ENCODE measurements at regions not wholly inside any gene's neighbourhood (a gene's known extent, or its start where the extent isn't known, plus 50 kb on each side); places are given as distances from the start of the nearest gene placed in this dataset.
A peak's percentile ranks its signal among the peaks of the same experiment; 100 is the strongest.

DNA sequence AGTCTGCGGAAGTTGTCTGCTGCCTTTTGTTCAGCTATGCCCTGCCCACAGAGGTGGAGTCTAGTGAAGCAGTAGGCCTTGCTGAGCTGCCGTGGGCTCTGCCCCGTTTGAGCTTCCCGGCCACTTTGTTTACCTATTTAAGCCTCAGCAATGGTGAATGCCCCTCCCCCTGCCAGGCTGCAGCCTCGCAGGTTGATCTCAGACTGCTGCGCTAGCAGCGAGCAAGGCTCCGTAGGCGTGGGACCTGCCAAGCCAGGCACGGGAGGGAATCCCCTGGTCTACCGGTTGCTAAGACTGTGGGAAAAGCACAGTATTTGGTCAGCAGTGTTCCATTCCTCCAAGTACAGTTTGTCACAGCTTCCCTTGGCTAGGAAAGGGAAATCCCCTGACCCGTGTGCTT is 143.6 kb downstream of the DYRK2 start:
- H3K27me3 ChIP-seq (ENCODE audit: control insufficient read depth in 3 of 3, insufficient read depth in 3 of 3, low read depth in 1 of 3, low read length in 3 of 3) = no peaks in the 10 kb centered on the region
- H3K9me3 ChIP-seq (replicated peaks in 1 of 2; ENCODE audit: control insufficient read depth in 2 of 2, insufficient read depth in 1 of 2, low read depth in 1 of 2, low read length in 2 of 2) = peaks cover 0 to 1% of the 10 kb centered on the region in 2 donors
- no peak overlapping the region for H3K4me3 ChIP-seq (ENCODE audit: low read length in 2 of 2)
- no peak for DNase-seq (ENCODE audit: low spot score)
- H3K4ac ChIP-seq (ENCODE audit: low read length) = no peak overlapping the region
- no peak overlapping the region for H2BK12ac ChIP-seq (ENCODE audit: low read length)
- H3K27ac ChIP-seq (replicated peaks; ENCODE audit: low read length) = no peak overlapping the region
- no CpG with 5 or more reads among the region's 12 CpGs for WGBS, 2 donors (ENCODE audit: extremely low coverage in 2 of 2, insufficient read length in 2 of 2, insufficient replicate concordance in 1 of 2)
- no peak overlapping the region for H2BK120ac ChIP-seq (ENCODE audit: low read depth, low read length)
- H4K91ac ChIP-seq (ENCODE audit: low read depth, low read length, poor library complexity) = no peak overlapping the region
- peaks cover 3% of the 10 kb centered on the region for H3K79me1 ChIP-seq (ENCODE audit: low read depth, low read length)
- peak overlapping the region; percentile 57 for H3K23ac ChIP-seq (ENCODE audit: low read depth, low read length, poor library complexity)
- no peak overlapping the region for H2BK15ac ChIP-seq (ENCODE audit: low read length)
- H3K9ac ChIP-seq (ENCODE audit: low read depth, low read length, poor library complexity) = no peak overlapping the region
- H3K14ac ChIP-seq (ENCODE audit: low read length) = no peak overlapping the region
- H3K18ac ChIP-seq (ENCODE audit: low read length) = no peak overlapping the region
- peaks cover 0 to under 1% of the 10 kb centered on the region in 2 donors for H3K4me1 ChIP-seq (ENCODE audit: control insufficient read depth in 2 of 2, insufficient read depth in 1 of 2, low read depth in 1 of 2, low read length in 2 of 2)
- peak overlapping the region; percentile 29 for H2AFZ ChIP-seq (ENCODE audit: low read length)
- H3K36me3 ChIP-seq (replicated peaks in 1 of 2; ENCODE audit: control insufficient read depth in 2 of 2, insufficient read depth in 2 of 2, low read length in 2 of 2) = no peaks in the 10 kb centered on the region
- H4K8ac ChIP-seq (ENCODE audit: low read depth, low read length) = no peak overlapping the region
- H2BK5ac ChIP-seq (ENCODE audit: low read length) = no peak overlapping the region
- H2AK5ac ChIP-seq (ENCODE audit: low read depth, low read length) = no peak overlapping the region
- H3K4me2 ChIP-seq (ENCODE audit: insufficient read depth, low read length, poor library complexity, severe bottlenecking) = no peak overlapping the region

DNA sequence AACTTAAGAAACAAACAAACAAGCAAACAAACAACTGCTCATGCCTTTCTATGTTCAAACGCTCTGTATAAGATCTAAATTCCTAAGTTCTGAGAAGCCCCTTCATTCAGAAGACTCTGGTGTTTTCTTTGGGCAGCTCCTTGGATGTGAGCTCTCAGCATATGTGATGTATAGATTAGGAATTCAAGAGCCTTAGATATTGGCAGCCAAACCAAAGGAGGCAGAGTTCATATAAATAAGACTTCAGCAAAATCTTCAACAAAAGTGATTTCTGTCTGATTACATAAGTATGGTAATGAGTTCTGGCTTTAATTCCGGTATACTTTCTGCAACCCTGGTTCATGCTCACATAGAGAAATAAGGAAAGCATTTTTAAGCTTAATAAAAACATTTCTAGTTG is 145.6 kb downstream of the DYRK2 start:
- H3K14ac ChIP-seq (ENCODE audit: low read length) = no peak overlapping the region
- H2BK12ac ChIP-seq (ENCODE audit: low read length) = no peak overlapping the region
- H3K18ac ChIP-seq (ENCODE audit: low read length) = no peak overlapping the region
- no peaks in the 10 kb centered on the region for H3K27me3 ChIP-seq (ENCODE audit: control insufficient read depth in 3 of 3, insufficient read depth in 3 of 3, low read depth in 1 of 3, low read length in 3 of 3)
- H3K9ac ChIP-seq (ENCODE audit: low read depth, low read length, poor library complexity) = no peak overlapping the region
- no peak overlapping the region for H3K4ac ChIP-seq (ENCODE audit: low read length)
- H2AK5ac ChIP-seq (ENCODE audit: low read depth, low read length) = no peak overlapping the region
- no peak overlapping the region for H3K23ac ChIP-seq (ENCODE audit: low read depth, low read length, poor library complexity)
- H3K27ac ChIP-seq (replicated peaks; ENCODE audit: low read length) = no peak overlapping the region
- peaks cover 3% of the 10 kb centered on the region for H3K79me1 ChIP-seq (ENCODE audit: low read depth, low read length)
- H3K4me1 ChIP-seq (ENCODE audit: control insufficient read depth in 2 of 2, insufficient read depth in 1 of 2, low read depth in 1 of 2, low read length in 2 of 2) = peaks cover 0 to 5% of the 10 kb centered on the region in 2 donors
- no peak overlapping the region for H3K4me3 ChIP-seq (ENCODE audit: low read length in 2 of 2)
- no peak overlapping the region for H2BK5ac ChIP-seq (ENCODE audit: low read length)
- no peak overlapping the region for H4K91ac ChIP-seq (ENCODE audit: low read depth, low read length, poor library complexity)
- H2AFZ ChIP-seq (ENCODE audit: low read length) = no peak overlapping the region
- no peak overlapping the region for H2BK15ac ChIP-seq (ENCODE audit: low read length)
- H3K9me3 ChIP-seq (replicated peaks in 1 of 2; ENCODE audit: control insufficient read depth in 2 of 2, insufficient read depth in 1 of 2, low read depth in 1 of 2, low read length in 2 of 2) = peaks cover 0 to 1% of the 10 kb centered on the region in 2 donors
- H3K4me2 ChIP-seq (ENCODE audit: insufficient read depth, low read length, poor library complexity, severe bottlenecking) = no peak overlapping the region
- DNase-seq (ENCODE audit: low spot score) = no peak
- no peak overlapping the region for H4K8ac ChIP-seq (ENCODE audit: low read depth, low read length)
- no CpG with 5 or more reads among the region's 2 CpGs for WGBS, 2 donors (ENCODE audit: extremely low coverage in 2 of 2, insufficient read length in 2 of 2, insufficient replicate concordance in 1 of 2)
- no peak overlapping the region for H2BK120ac ChIP-seq (ENCODE audit: low read depth, low read length)
- H3K36me3 ChIP-seq (replicated peaks in 1 of 2; ENCODE audit: control insufficient read depth in 2 of 2, insufficient read depth in 2 of 2, low read length in 2 of 2) = no peaks in the 10 kb centered on the region

DNA sequence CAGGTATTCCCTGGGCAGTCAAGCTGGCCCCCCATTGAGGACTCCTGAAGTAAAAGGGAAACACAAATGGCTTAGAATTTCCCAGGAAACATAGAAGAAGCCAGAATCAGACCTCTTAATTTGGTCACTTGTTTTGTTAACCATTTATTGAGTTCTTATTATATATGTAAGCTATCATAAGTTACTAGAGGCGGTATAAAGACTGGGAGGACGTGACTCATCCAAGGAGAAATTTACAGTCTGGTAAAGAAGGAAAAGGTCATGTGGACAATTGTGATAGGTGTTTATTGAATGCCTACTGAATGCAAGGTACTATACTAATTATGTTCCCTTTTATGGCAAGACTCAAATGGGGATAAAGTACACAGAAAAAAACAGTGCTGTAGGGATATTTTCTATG is 146.7 kb downstream of the DYRK2 start:
- H2BK12ac ChIP-seq (ENCODE audit: low read length) = no peak overlapping the region
- no peak overlapping the region for H3K27ac ChIP-seq (replicated peaks; ENCODE audit: low read length)
- no peaks in the 10 kb centered on the region for H3K36me3 ChIP-seq (replicated peaks in 1 of 2; ENCODE audit: control insufficient read depth in 2 of 2, insufficient read depth in 2 of 2, low read length in 2 of 2)
- no peak overlapping the region for H2AFZ ChIP-seq (ENCODE audit: low read length)
- H3K14ac ChIP-seq (ENCODE audit: low read length) = no peak overlapping the region
- peaks cover 3% of the 10 kb centered on the region for H3K79me1 ChIP-seq (ENCODE audit: low read depth, low read length)
- H3K27me3 ChIP-seq (ENCODE audit: control insufficient read depth in 3 of 3, insufficient read depth in 3 of 3, low read depth in 1 of 3, low read length in 3 of 3) = no peaks in the 10 kb centered on the region
- H3K4ac ChIP-seq (ENCODE audit: low read length) = no peak overlapping the region
- no peak overlapping the region for H2BK15ac ChIP-seq (ENCODE audit: low read length)
- H3K4me3 ChIP-seq (ENCODE audit: low read length in 2 of 2) = no peak overlapping the region
- H3K23ac ChIP-seq (ENCODE audit: low read depth, low read length, poor library complexity) = no peak overlapping the region
- no peak overlapping the region for H2BK120ac ChIP-seq (ENCODE audit: low read depth, low read length)
- no peak overlapping the region for H3K9ac ChIP-seq (ENCODE audit: low read depth, low read length, poor library complexity)
- H3K4me1 ChIP-seq (ENCODE audit: control insufficient read depth in 2 of 2, insufficient read depth in 1 of 2, low read depth in 1 of 2, low read length in 2 of 2) = peaks cover 0 to 7% of the 10 kb centered on the region in 2 donors
- no peak for DNase-seq (ENCODE audit: low spot score)
- no peak overlapping the region for H2BK5ac ChIP-seq (ENCODE audit: low read length)
- WGBS, 2 donors (ENCODE audit: extremely low coverage in 2 of 2, insufficient read length in 2 of 2, insufficient replicate concordance in 1 of 2) = no CpG with 5 or more reads among the region's 2 CpGs
- H4K8ac ChIP-seq (ENCODE audit: low read depth, low read length) = no peak overlapping the region
- H3K9me3 ChIP-seq (replicated peaks in 1 of 2; ENCODE audit: control insufficient read depth in 2 of 2, insufficient read depth in 1 of 2, low read depth in 1 of 2, low read length in 2 of 2) = peaks cover 0 to 1% of the 10 kb centered on the region in 2 donors
- H3K4me2 ChIP-seq (ENCODE audit: insufficient read depth, low read length, poor library complexity, severe bottlenecking) = no peak overlapping the region
- H3K18ac ChIP-seq (ENCODE audit: low read length) = no peak overlapping the region
- no peak overlapping the region for H4K91ac ChIP-seq (ENCODE audit: low read depth, low read length, poor library complexity)
- H2AK5ac ChIP-seq (ENCODE audit: low read depth, low read length) = no peak overlapping the region

DNA sequence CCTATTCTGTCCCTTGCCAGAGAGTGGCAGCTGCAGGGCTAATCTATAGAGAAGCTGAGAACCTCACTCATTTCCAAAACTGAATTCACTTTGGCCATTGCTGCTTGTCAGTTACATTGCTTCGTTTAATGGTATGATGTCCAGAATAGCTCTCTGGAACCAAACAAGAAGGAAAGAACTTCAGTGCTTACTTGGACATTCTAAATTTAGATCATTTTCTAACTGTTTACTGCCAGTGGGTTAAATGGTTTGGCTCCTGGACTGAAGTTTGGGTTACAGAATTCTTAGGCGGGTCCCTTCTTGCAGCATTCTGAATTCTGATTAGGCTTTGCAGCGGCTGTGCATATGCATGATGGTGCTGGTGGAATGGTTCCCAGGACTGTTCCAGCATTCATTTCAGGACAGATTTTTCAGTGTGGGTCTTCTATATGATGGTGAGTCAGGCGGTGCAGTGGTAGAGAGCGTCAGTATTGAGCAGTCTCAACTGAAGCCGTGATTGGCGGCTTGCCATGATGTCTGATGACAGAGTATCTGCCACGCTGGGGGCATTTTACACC is 148.7 kb downstream of the DYRK2 start:
- Histone ChIP-seq H3K4me3 (ENCODE audit: low read length in 2 of 2) (no peak overlapping the region), H2BK12ac (ENCODE audit: low read length) (no peak overlapping the region), H3K4me1 (ENCODE audit: control insufficient read depth in 2 of 2, insufficient read depth in 1 of 2, low read depth in 1 of 2, low read length in 2 of 2) (peaks cover 0 to 7% of the 10 kb centered on the region in 2 donors), H3K9ac (ENCODE audit: low read depth, low read length, poor library complexity) (no peak overlapping the region), H3K9me3 (replicated peaks in 1 of 2; ENCODE audit: control insufficient read depth in 2 of 2, insufficient read depth in 1 of 2, low read depth in 1 of 2, low read length in 2 of 2) (no peaks in the 10 kb centered on the region), H3K14ac (ENCODE audit: low read length) (no peak overlapping the region), H2BK5ac (ENCODE audit: low read length) (no peak overlapping the region), H3K18ac (ENCODE audit: low read length) (no peak overlapping the region), H2BK15ac (ENCODE audit: low read length) (no peak overlapping the region), H3K27ac (replicated peaks; ENCODE audit: low read length) (no peak overlapping the region), H2AK5ac (ENCODE audit: low read depth, low read length) (no peak overlapping the region), H2AFZ (ENCODE audit: low read length) (no peak overlapping the region), H4K91ac (ENCODE audit: low read depth, low read length, poor library complexity) (no peak overlapping the region), H3K4me2 (ENCODE audit: insufficient read depth, low read length, poor library complexity, severe bottlenecking) (no peak overlapping the region), H3K36me3 (replicated peaks in 1 of 2; ENCODE audit: control insufficient read depth in 2 of 2, insufficient read depth in 2 of 2, low read length in 2 of 2) (no peaks in the 10 kb centered on the region), H4K8ac (ENCODE audit: low read depth, low read length) (no peak overlapping the region), H3K23ac (ENCODE audit: low read depth, low read length, poor library complexity) (no peak overlapping the region), H3K4ac (ENCODE audit: low read length) (no peak overlapping the region), H2BK120ac (ENCODE audit: low read depth, low read length) (no peak overlapping the region), H3K79me1 (ENCODE audit: low read depth, low read length) (no peaks in the 10 kb centered on the region), H3K27me3 (ENCODE audit: control insufficient read depth in 3 of 3, insufficient read depth in 3 of 3, low read depth in 1 of 3, low read length in 3 of 3) (no peaks in the 10 kb centered on the region)
- no peak for DNase-seq (ENCODE audit: low spot score)
- WGBS, 2 donors (ENCODE audit: extremely low coverage in 2 of 2, insufficient read length in 2 of 2, insufficient replicate concordance in 1 of 2) = no CpG with 5 or more reads among the region's 8 CpGs
